Thyroid gland (tissue), 4 donors: ENCODE measurements at regions not wholly inside any gene's neighbourhood (a gene's known extent, or its start where the extent isn't known, plus 50 kb on each side); places are given as distances from the start of the nearest gene placed in this dataset.

Experiments
- POLR2A ChIP-seq, 2 donors: fragments of 450-650 bp; IDR thresholded peaks; one replicate each; pipeline ENCODE4 v1.6.1; 2017; ENCODE audit warnings: antibody characterized with exemption in 2 of 2, mild to moderate bottlenecking in 2 of 2, moderate library complexity in 1 of 2
- TF ChIP-seq, protein P1 (sequence below), 6 experiments: fragments of 200-600 bp in 3 of 6; fragments of 450-650 bp in 3 of 6; sonication (generic) in 3 of 6; IDR thresholded peaks; one replicate each; pipeline ENCODE4 v1.5.1; 2016 to 2019; ENCODE audit warnings: antibody characterized with exemption in 6 of 6, mild to moderate bottlenecking in 2 of 6, inconsistent platforms in 1 of 6, moderate library complexity in 1 of 6

GRCh38 chr18:77666613-77667012 is 417.0 kb downstream of the GALR1 start:
- TF ChIP-seq, protein P1, sequence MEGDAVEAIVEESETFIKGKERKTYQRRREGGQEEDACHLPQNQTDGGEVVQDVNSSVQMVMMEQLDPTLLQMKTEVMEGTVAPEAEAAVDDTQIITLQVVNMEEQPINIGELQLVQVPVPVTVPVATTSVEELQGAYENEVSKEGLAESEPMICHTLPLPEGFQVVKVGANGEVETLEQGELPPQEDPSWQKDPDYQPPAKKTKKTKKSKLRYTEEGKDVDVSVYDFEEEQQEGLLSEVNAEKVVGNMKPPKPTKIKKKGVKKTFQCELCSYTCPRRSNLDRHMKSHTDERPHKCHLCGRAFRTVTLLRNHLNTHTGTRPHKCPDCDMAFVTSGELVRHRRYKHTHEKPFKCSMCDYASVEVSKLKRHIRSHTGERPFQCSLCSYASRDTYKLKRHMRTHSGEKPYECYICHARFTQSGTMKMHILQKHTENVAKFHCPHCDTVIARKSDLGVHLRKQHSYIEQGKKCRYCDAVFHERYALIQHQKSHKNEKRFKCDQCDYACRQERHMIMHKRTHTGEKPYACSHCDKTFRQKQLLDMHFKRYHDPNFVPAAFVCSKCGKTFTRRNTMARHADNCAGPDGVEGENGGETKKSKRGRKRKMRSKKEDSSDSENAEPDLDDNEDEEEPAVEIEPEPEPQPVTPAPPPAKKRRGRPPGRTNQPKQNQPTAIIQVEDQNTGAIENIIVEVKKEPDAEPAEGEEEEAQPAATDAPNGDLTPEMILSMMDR (IDR thresholded peaks at IDR 0.05), result no peak
- TF ChIP-seq POLR2A (IDR thresholded peaks at IDR 0.05), result no peak
